Upper lobe of left lung (tissue), 4 donors: ENCODE measurements at regions not wholly inside any gene's neighbourhood (a gene's known extent, or its start where the extent isn't known, plus 50 kb on each side); places are given as distances from the start of the nearest gene placed in this dataset.

Experiments used
- POLR2A ChIP-seq, 4 donors: fragments of 450-650 bp; IDR thresholded peaks; one replicate each; pipeline ENCODE4 v1.5.1; 2016 to 2017; ENCODE audit warnings: antibody characterized with exemption in 4 of 4, mild to moderate bottlenecking in 2 of 4
- POLR2AphosphoS5 ChIP-seq, 2 donors: sonication (generic); formaldehyde crosslinking; IDR thresholded peaks; one replicate each; pipeline ENCODE4 v1.5.1; 2017; ENCODE audit warnings: antibody characterized with exemption in 2 of 2
- TF ChIP-seq, protein P1 (sequence below), 6 experiments: fragments of 450-650 bp in 4 of 6; fragments of 200-600 bp in 2 of 6; sonication (generic) in 2 of 6; IDR thresholded peaks; one replicate each; pipeline ENCODE4 v1.5.1; 2016 to 2019; ENCODE audit warnings: antibody characterized with exemption in 6 of 6

DNA sequence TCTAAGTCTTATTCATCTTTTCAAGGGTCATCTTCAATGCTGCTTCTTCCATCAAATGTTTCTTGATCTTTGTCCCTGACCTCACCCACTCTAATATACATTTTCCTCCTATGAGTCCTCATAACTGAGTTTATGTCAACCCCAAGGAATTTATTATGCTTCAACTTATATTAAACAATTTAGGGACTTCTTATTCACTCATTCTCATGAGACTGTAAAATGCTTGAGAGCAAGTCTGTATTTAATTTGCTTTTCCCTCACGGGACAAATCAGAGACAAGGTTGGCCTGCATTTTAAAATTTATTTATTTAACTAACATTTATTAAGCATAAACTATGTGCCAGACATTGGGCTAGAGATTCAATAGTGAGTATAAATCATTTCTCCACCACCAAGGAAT lies 312.0 kb upstream of the NT5E start:
- TF ChIP-seq, protein P1, sequence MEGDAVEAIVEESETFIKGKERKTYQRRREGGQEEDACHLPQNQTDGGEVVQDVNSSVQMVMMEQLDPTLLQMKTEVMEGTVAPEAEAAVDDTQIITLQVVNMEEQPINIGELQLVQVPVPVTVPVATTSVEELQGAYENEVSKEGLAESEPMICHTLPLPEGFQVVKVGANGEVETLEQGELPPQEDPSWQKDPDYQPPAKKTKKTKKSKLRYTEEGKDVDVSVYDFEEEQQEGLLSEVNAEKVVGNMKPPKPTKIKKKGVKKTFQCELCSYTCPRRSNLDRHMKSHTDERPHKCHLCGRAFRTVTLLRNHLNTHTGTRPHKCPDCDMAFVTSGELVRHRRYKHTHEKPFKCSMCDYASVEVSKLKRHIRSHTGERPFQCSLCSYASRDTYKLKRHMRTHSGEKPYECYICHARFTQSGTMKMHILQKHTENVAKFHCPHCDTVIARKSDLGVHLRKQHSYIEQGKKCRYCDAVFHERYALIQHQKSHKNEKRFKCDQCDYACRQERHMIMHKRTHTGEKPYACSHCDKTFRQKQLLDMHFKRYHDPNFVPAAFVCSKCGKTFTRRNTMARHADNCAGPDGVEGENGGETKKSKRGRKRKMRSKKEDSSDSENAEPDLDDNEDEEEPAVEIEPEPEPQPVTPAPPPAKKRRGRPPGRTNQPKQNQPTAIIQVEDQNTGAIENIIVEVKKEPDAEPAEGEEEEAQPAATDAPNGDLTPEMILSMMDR (IDR thresholded peaks at IDR 0.05): no peak
- TF ChIP-seq POLR2A (IDR thresholded peaks at IDR 0.05): no peak
- no peak for TF ChIP-seq POLR2AphosphoS5 (IDR thresholded peaks at IDR 0.05)
